Thoracic aorta (tissue), 2 donors: ENCODE measurements at regions not wholly inside any gene's neighbourhood (a gene's known extent, or its start where the extent isn't known, plus 50 kb on each side); places are given as distances from the start of the nearest gene placed in this dataset.
"Not testable (repeated sequence)": the region's sequence is repeated elsewhere in the genome, so short reads cannot be mapped to it uniquely, and the experiment has no call there.

Experiments
- ATAC-seq: fragments of 150-250 bp; one replicate; pipeline ENCODE4 v1.8.0; 2017; ENCODE audit warnings: low read depth; ENCODE audit not compliant: insufficient number of reproducible peaks, low FRiP score
- DNase-seq: peaks from one replicate; pipeline ENCODE4 v3.0.0-alpha.2; 2020; ENCODE audit warnings: low spot score
- H3K27ac ChIP-seq, 2 donors: fragments of 200-600 bp; sonication (generic); 1 replicate in 1 of 2; 2 replicates in 1 of 2; pipeline ENCODE4 v1.5.1; 2016; ENCODE audit warnings: mild to moderate bottlenecking in 2 of 2, moderate library complexity in 2 of 2
- H3K27me3 ChIP-seq: fragments of 200-600 bp; sonication (generic); replicated peaks from 2 replicates; pipeline ENCODE4 v1.6.0; 2016; ENCODE audit warnings: mild to moderate bottlenecking; ENCODE audit not compliant: insufficient read depth
- H3K36me3 ChIP-seq: fragments of 200-600 bp; sonication (generic); one replicate; pipeline ENCODE4 v1.5.1; 2016
- H3K4me1 ChIP-seq, 2 donors: fragments of 200-600 bp; sonication (generic); 1 replicate in 1 of 2; 2 replicates in 1 of 2; pipeline versions ENCODE4 v1.5.1 to v1.6.0; 2016; ENCODE audit warnings: low read depth in 2 of 2, mild to moderate bottlenecking in 1 of 2; ENCODE audit not compliant: control insufficient read depth in 1 of 2
- H3K4me3 ChIP-seq: fragments of 200-600 bp; sonication (generic); 2 replicates; pipeline ENCODE4 v1.5.1; 2016; ENCODE audit warnings: mild to moderate bottlenecking
- H3K9me3 ChIP-seq: fragments of 200-600 bp; sonication (generic); 2 replicates; pipeline ENCODE4 v1.5.1; 2016
- TF ChIP-seq, protein P1 (sequence below): fragments of 200-600 bp; sonication (generic); IDR thresholded peaks from one replicate; pipeline ENCODE4 v1.5.1; 2019; ENCODE audit warnings: antibody characterized with exemption

- Histone ChIP-seq H3K4me1 (no peaks in the 10 kb centered on the region), H3K27ac (no peak overlapping the region), H3K4me3 (no peak overlapping the region), H3K9me3 (no peaks in the 10 kb centered on the region), H3K36me3 (no peaks in the 10 kb centered on the region), H3K27me3 (no peaks in the 10 kb centered on the region)
- TF ChIP-seq, protein P1, sequence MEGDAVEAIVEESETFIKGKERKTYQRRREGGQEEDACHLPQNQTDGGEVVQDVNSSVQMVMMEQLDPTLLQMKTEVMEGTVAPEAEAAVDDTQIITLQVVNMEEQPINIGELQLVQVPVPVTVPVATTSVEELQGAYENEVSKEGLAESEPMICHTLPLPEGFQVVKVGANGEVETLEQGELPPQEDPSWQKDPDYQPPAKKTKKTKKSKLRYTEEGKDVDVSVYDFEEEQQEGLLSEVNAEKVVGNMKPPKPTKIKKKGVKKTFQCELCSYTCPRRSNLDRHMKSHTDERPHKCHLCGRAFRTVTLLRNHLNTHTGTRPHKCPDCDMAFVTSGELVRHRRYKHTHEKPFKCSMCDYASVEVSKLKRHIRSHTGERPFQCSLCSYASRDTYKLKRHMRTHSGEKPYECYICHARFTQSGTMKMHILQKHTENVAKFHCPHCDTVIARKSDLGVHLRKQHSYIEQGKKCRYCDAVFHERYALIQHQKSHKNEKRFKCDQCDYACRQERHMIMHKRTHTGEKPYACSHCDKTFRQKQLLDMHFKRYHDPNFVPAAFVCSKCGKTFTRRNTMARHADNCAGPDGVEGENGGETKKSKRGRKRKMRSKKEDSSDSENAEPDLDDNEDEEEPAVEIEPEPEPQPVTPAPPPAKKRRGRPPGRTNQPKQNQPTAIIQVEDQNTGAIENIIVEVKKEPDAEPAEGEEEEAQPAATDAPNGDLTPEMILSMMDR, result no peak
- ATAC-seq (no peak), DNase-seq (no peak)
Measured at GRCh38 chr17:14525551-14526455, 224.9 kb downstream of the HS3ST3B1 start.

DNA sequence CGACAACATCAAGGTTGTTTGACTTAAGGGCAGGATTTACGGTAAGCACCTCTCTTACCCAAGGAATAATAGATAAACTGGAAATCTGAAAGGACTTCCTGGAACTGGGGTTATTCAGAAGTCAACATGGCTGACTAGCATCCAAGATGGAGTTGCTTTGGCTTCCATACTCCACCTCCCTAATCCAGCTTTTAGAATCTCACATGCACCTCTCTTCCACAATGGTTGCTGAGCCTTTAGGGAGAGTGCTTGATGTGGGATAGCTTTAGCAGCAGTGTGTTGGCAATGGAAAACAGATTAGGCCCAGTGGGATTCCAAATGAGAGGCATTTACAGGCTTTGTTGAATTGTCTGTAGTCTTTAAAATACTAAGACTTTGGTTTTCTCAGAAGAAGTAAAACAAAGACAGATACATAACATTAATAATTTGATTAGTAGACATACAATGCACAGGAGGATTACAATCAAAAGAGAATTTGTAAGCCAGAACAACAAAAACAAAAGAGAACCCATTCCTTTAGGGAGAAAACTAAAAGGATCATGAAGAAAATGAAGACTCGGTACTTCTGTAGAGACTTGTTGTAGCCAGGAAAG is 222.0 kb downstream of the HS3ST3B1 start:
- TF ChIP-seq, protein P1, result no peak
- Histone ChIP-seq H3K36me3 (no peaks in the 10 kb centered on the region), H3K4me3 (no peak overlapping the region), H3K9me3 (no peaks in the 10 kb centered on the region), H3K27me3 (no peaks in the 10 kb centered on the region), H3K4me1 (no peaks in the 10 kb centered on the region), H3K27ac (no peak overlapping the region)
- DNase-seq (no peak), ATAC-seq (no peak)

- H3K4me1 ChIP-seq, H3K9me3 ChIP-seq, H3K27me3 ChIP-seq, H3K4me3 ChIP-seq, ATAC-seq, H3K27ac ChIP-seq, H3K36me3 ChIP-seq, DNase-seq: not testable (repeated sequence)
Measured at GRCh38 chr17:14518919-14519318, 218.0 kb downstream of the HS3ST3B1 start.

DNA sequence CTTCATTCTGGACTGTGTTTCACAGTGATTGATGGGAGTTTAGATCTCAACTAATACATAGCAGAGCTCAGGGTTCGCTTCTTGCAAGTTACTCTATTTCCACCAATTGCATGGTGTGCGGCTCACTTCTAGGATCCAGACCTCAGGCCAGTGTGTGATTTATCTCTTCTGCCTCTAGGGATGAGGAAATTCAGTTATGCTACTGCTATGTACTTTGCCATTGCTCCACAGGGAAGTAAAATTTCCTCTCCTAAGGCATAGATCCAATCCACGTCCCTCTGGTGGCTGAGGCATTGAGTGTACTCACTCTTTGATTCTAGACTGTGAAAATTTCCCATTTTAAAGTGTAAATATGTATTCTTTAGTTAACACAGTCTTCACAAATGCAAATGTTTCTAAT is 214.1 kb downstream of the HS3ST3B1 start:
- H3K4me3 ChIP-seq, result no peak overlapping the region
- DNase-seq, result no peak
- no peaks in the 10 kb centered on the region for H3K4me1 ChIP-seq
- H3K27me3 ChIP-seq, result no peaks in the 10 kb centered on the region
- H3K27ac ChIP-seq, result no peak overlapping the region
- no peaks in the 10 kb centered on the region for H3K9me3 ChIP-seq
- ATAC-seq, result no peak
- H3K36me3 ChIP-seq, result no peaks in the 10 kb centered on the region
- TF ChIP-seq, protein P1, result no peak

GRCh38 chr17:14513835-14514234 is 213.0 kb downstream of the HS3ST3B1 start:
- H3K27ac ChIP-seq, result no peak overlapping the region
- no peaks in the 10 kb centered on the region for H3K9me3 ChIP-seq
- H3K4me3 ChIP-seq, result no peak overlapping the region
- no peaks in the 10 kb centered on the region for H3K36me3 ChIP-seq
- TF ChIP-seq, protein P1, result no peak
- no peaks in the 10 kb centered on the region for H3K27me3 ChIP-seq
- H3K4me1 ChIP-seq, result no peaks in the 10 kb centered on the region
- no peak for DNase-seq
- no peak for ATAC-seq
